IPS DF 6.9 (cell line): ENCODE measurements at regions not wholly inside any gene's neighbourhood (a gene's known extent, or its start where the extent isn't known, plus 50 kb on each side); places are given as distances from the start of the nearest gene placed in this dataset.

Experiments used
- DNase-seq: peaks from one replicate; pipeline ENCODE4 v3.0.0-alpha.2; 2013; ENCODE audit warnings: low read depth, low spot score
- H3K27ac ChIP-seq: one replicate; pipeline ENCODE4 v1.5.1; 2013; ENCODE audit warnings: low read length, control low read depth
- H3K27me3 ChIP-seq: 2 replicates; pipeline ENCODE4 v1.6.1; 2013; ENCODE audit warnings: mild to moderate bottlenecking, low read length; ENCODE audit not compliant: control insufficient read depth, insufficient read depth
- H3K36me3 ChIP-seq: 2 replicates; pipeline ENCODE4 v1.6.1; 2013; ENCODE audit warnings: low read length; ENCODE audit not compliant: control insufficient read depth, insufficient read depth
- H3K4me1 ChIP-seq: 2 replicates; pipeline ENCODE4 v1.6.1; 2013; ENCODE audit warnings: low read length; ENCODE audit not compliant: control insufficient read depth, insufficient read depth
- H3K4me3 ChIP-seq: 2 replicates; pipeline ENCODE4 v1.5.1; 2013; ENCODE audit warnings: mild to moderate bottlenecking, low read length
- H3K9me3 ChIP-seq: 2 replicates; pipeline ENCODE4 v1.6.1; 2013; ENCODE audit warnings: low read length, inconsistent platforms; ENCODE audit not compliant: control insufficient read depth, insufficient read depth
- WGBS: extraction: QIAGEN DNeasy Blood & Tissue Kit; methylation state at CpG from one replicate; pipeline ENCODE4 v1.1.7; 2013; ENCODE audit warnings: mixed read lengths, missing lambda C conversion rate; ENCODE audit not compliant: insufficient read length, insufficient coverage; 5-methylcytosine and 5-hydroxymethylcytosine counted together

GRCh38 chr14:76678244-76678800, 82.9 kb upstream of the VASH1 start:
- WGBS: no CpG with 5 or more reads among the region's 5 CpGs
- H3K27me3 ChIP-seq: no peaks in the 10 kb centered on the region
- no peak for DNase-seq
- H3K4me1 ChIP-seq: no peaks in the 10 kb centered on the region
- H3K9me3 ChIP-seq: no peaks in the 10 kb centered on the region
- H3K4me3 ChIP-seq: no peak overlapping the region
- H3K36me3 ChIP-seq: no peaks in the 10 kb centered on the region
- no peak overlapping the region for H3K27ac ChIP-seq

GRCh38 chr14:76682367-76682766, 78.9 kb upstream of the VASH1 start:
- no peaks in the 10 kb centered on the region for H3K36me3 ChIP-seq
- H3K4me1 ChIP-seq: no peaks in the 10 kb centered on the region
- WGBS: no CpG with 5 or more reads among the region's 3 CpGs
- H3K9me3 ChIP-seq: no peaks in the 10 kb centered on the region
- H3K4me3 ChIP-seq: no peak overlapping the region
- no peaks in the 10 kb centered on the region for H3K27me3 ChIP-seq
- DNase-seq: no peak
- no peak overlapping the region for H3K27ac ChIP-seq

GRCh38 chr14:76686646-76687045, 74.6 kb upstream of the VASH1 start:
- Histone ChIP-seq H3K4me3 (no peak overlapping the region), H3K4me1 (no peaks in the 10 kb centered on the region), H3K27ac (no peak overlapping the region), H3K36me3 (no peaks in the 10 kb centered on the region), H3K9me3 (no peaks in the 10 kb centered on the region), H3K27me3 (no peaks in the 10 kb centered on the region)
- DNase-seq: no peak
- no CpG with 5 or more reads among the region's 1 CpG for WGBS

GRCh38 chr14:76687611-76688382, 73.5 kb upstream of the VASH1 start:
- Histone ChIP-seq H3K9me3 (no peaks in the 10 kb centered on the region), H3K4me3 (no peak overlapping the region), H3K4me1 (no peaks in the 10 kb centered on the region), H3K27ac (no peak overlapping the region), H3K27me3 (no peaks in the 10 kb centered on the region), H3K36me3 (no peaks in the 10 kb centered on the region)
- WGBS: no CpG with 5 or more reads among the region's 7 CpGs
- DNase-seq: no peak

GRCh38 chr14:76688383-76688671, 72.9 kb upstream of the VASH1 start:
- no CpG with 5 or more reads among the region's 2 CpGs for WGBS
- no peak for DNase-seq
- Histone ChIP-seq H3K4me1 (no peaks in the 10 kb centered on the region), H3K9me3 (no peaks in the 10 kb centered on the region), H3K27me3 (no peaks in the 10 kb centered on the region), H3K4me3 (no peak overlapping the region), H3K27ac (no peak overlapping the region), H3K36me3 (no peaks in the 10 kb centered on the region)

GRCh38 chr14:76690502-76691105, 70.7 kb upstream of the VASH1 start:
- WGBS: no CpG with 5 or more reads among the region's 11 CpGs
- H3K9me3 ChIP-seq: no peaks in the 10 kb centered on the region
- H3K27me3 ChIP-seq: no peaks in the 10 kb centered on the region
- H3K4me1 ChIP-seq: no peaks in the 10 kb centered on the region
- no peak overlapping the region for H3K27ac ChIP-seq
- H3K4me3 ChIP-seq: no peak overlapping the region
- DNase-seq: no peak
- no peaks in the 10 kb centered on the region for H3K36me3 ChIP-seq

- Histone ChIP-seq H3K27me3 (no peaks in the 10 kb centered on the region), H3K4me1 (no peaks in the 10 kb centered on the region), H3K27ac (no peak overlapping the region), H3K4me3 (no peak overlapping the region), H3K36me3 (no peaks in the 10 kb centered on the region), H3K9me3 (no peaks in the 10 kb centered on the region)
- no CpG with 5 or more reads among the region's 10 CpGs for WGBS
- no peak for DNase-seq
Observed at GRCh38 chr14:76694106-76694505, 67.2 kb upstream of the VASH1 start.

GRCh38 chr14:76695263-76695920, 65.9 kb upstream of the VASH1 start:
- Histone ChIP-seq H3K4me1 (no peaks in the 10 kb centered on the region), H3K27ac (no peak overlapping the region), H3K9me3 (no peaks in the 10 kb centered on the region), H3K27me3 (no peaks in the 10 kb centered on the region), H3K36me3 (no peaks in the 10 kb centered on the region), H3K4me3 (no peak overlapping the region)
- no CpG with 5 or more reads among the region's 10 CpGs for WGBS
- DNase-seq: no peak

GRCh38 chr14:76696361-76696760, 64.9 kb upstream of the VASH1 start:
- no peak for DNase-seq
- no CpG with 5 or more reads among the region's 3 CpGs for WGBS

GRCh38 chr14:76696791-76697190, 64.5 kb upstream of the VASH1 start:
- Histone ChIP-seq H3K4me3 (no peak overlapping the region), H3K4me1 (no peaks in the 10 kb centered on the region), H3K27ac (no peak overlapping the region), H3K9me3 (no peaks in the 10 kb centered on the region), H3K36me3 (no peaks in the 10 kb centered on the region), H3K27me3 (no peaks in the 10 kb centered on the region)
- no peak for DNase-seq
- WGBS: no CpG with 5 or more reads among the region's 5 CpGs

More at GRCh38 chr14:76696361-76696760, 64.9 kb upstream of the VASH1 start:
- Histone ChIP-seq H3K36me3 (no peaks in the 10 kb centered on the region), H3K4me1 (no peaks in the 10 kb centered on the region), H3K27ac (no peak overlapping the region), H3K9me3 (no peaks in the 10 kb centered on the region), H3K4me3 (no peak overlapping the region), H3K27me3 (no peaks in the 10 kb centered on the region)
